Heart right ventricle (tissue), 16 donors: ENCODE measurements at regions not wholly inside any gene's neighbourhood (a gene's known extent, or its start where the extent isn't known, plus 50 kb on each side); places are given as distances from the start of the nearest gene placed in this dataset.

Experiments
- ATAC-seq, 8 donors: fragments of 200-7000 bp; cut with Tn5 transposase; one replicate each; pipeline ENCODE4 v1.9.1; 2020; ENCODE audit warnings: mild to moderate bottlenecking in 8 of 8, moderate library complexity in 8 of 8, moderate number of reproducible peaks in 1 of 8
- DNase-seq, 2 donors: peaks; one replicate each; pipeline ENCODE4 v3.0.0-alpha.2; 2020
- H3K27ac ChIP-seq, 10 donors: fragments of 200-600 bp; sonication (generic) in 2 of 10; one replicate each; pipeline versions ENCODE4 v1.5.0 to v1.8.0; 2020 to 2022; ENCODE audit warnings: mild to moderate bottlenecking in 3 of 10
- H3K27me3 ChIP-seq, 7 donors: fragments of 200-600 bp; one replicate each; pipeline ENCODE4 v1.8.0; 2021 to 2022; ENCODE audit warnings: mild to moderate bottlenecking in 2 of 7
- H3K36me3 ChIP-seq, 9 donors: fragments of 200-600 bp; sonication (generic) in 1 of 9; one replicate each; pipeline versions ENCODE4 v1.5.0 to v1.8.0; 2020 to 2022; ENCODE audit warnings: mild to moderate bottlenecking in 2 of 9
- H3K4me1 ChIP-seq, 9 donors: fragments of 200-600 bp; sonication (generic) in 1 of 9; one replicate each; pipeline versions ENCODE4 v1.5.0 to v1.8.0; 2020 to 2022; ENCODE audit warnings: mild to moderate bottlenecking in 4 of 9
- H3K4me3 ChIP-seq, 10 donors: fragments of 200-600 bp; sonication (generic) in 2 of 10; one replicate each; pipeline versions ENCODE4 v1.5.0 to v1.8.0; 2020 to 2022; ENCODE audit warnings: mild to moderate bottlenecking in 7 of 10, moderate library complexity in 2 of 10
- H3K9me3 ChIP-seq, 11 donors: fragments of 200-600 bp in 10 of 11; sonication (generic) in 2 of 11; one replicate each; pipeline versions ENCODE4 v1.5.0 to v1.8.0; 2013 to 2022; ENCODE audit warnings: mild to moderate bottlenecking in 2 of 11, control low read depth in 1 of 11, moderate library complexity in 1 of 11
- CTCF ChIP-seq, 9 donors: fragments of 200-600 bp; sonication (generic) in 2 of 9; IDR thresholded peaks; one replicate each; pipeline versions ENCODE4 v1.5.0 to v1.8.0; 2021 to 2022; ENCODE audit warnings: antibody characterized with exemption in 9 of 9, mild to moderate bottlenecking in 5 of 9, moderate library complexity in 1 of 9
- WGBS, 2 donors: extraction: QIAGEN DNeasy Blood & Tissue Kit; methylation state at CpG; one replicate each; pipeline ENCODE4 v1.1.7; 2013; ENCODE audit warnings: inconsistent platforms in 1 of 2; 5-methylcytosine and 5-hydroxymethylcytosine counted together
- intact Hi-C, 10 donors: fragments of 100-400 bp; cut with DNase I; formaldehyde crosslinking; loops; one replicate each; pipeline versions ENCODE4 v1.11.1 to v1.14.2; 2022
- donor health status: Arrhythmogenic right ventricular cardiomyopathy.
- donor health status: ischemic (EF 13 %, LVEDD 7.1; RV severe dilation, severe dysfunction).
- donor health status: healthy with polysubstance abuse.
- donor health status: DM: no; HTN: yes; CAD: no.
- donor health status: DM: no; HTN: no; CAD: no.
- donor health status: ischemic (EF 25% LVEDD 6.9; RV normal size, moderate dysfunction).
- donor health status: ischemic (EF 25% LVEDD 5.7; RV mildly dilated, moderate dysfunction).
- donor health status: healthy.
- donor health status: DM: yes; HTN: yes; CAD: no.
- donor health status: Ischemic cardiomyopathy.
- donor health status: ischemic (EF 35%, LVEDD 5.7; RV mildly dilated, moderate dysfunction).
- donor health status: nonischemic (EF 11% LVEDD 7.7; RV severe dilation, severe dysfunction).
- donor health status: DM: yes; HTN: yes; CAD: no.
- donor health status: PGD.
- donor health status: ischemic (EF 29% LVEDD 5.4; RV normal size, mild dysfunction).
- donor health status: nonischemic (EF 23%, LVEDD 6.1; RV moderate dilation, normal function).

DNA sequence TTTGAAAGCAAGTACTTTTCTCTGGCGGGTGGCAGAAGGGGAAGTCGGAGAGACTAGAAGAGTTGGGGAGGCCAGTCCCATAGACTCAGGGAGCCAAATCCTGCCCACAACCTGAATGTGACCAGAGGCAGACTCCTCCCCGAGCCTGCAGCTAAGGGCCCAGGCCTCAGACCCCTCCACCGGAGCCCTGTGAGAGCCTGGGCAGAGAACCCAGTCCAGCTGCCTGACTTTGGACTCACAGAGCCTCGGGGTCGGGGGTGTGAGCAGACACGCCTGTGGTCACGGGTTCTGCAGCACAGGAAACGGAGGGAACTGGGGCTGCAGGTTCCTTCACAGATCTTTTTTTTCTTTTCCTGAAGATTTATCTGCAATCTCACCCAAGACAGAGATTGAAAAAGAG, 312.3 kb downstream of the CTTN start:
- intact Hi-C loops, result no loop called here
- Histone ChIP-seq H3K4me3 (no peak overlapping the region), H3K4me1 (peaks cover 0 to 6% (median 0%) of the 10 kb centered on the region in 9 donors), H3K9me3 (no peaks in the 10 kb centered on the region), H3K36me3 (no peaks in the 10 kb centered on the region), H3K27ac (no peak overlapping the region), H3K27me3 (peaks cover 0 to 69% (median 40%) of the 10 kb centered on the region in 7 donors)
- 43 to 52% methylated on average over 9 of the region's 9 CpGs for WGBS, 2 donors
- DNase-seq (no peak), ATAC-seq (no peak)
- TF ChIP-seq CTCF (IDR thresholded peaks at IDR 0.05), result no peak

DNA sequence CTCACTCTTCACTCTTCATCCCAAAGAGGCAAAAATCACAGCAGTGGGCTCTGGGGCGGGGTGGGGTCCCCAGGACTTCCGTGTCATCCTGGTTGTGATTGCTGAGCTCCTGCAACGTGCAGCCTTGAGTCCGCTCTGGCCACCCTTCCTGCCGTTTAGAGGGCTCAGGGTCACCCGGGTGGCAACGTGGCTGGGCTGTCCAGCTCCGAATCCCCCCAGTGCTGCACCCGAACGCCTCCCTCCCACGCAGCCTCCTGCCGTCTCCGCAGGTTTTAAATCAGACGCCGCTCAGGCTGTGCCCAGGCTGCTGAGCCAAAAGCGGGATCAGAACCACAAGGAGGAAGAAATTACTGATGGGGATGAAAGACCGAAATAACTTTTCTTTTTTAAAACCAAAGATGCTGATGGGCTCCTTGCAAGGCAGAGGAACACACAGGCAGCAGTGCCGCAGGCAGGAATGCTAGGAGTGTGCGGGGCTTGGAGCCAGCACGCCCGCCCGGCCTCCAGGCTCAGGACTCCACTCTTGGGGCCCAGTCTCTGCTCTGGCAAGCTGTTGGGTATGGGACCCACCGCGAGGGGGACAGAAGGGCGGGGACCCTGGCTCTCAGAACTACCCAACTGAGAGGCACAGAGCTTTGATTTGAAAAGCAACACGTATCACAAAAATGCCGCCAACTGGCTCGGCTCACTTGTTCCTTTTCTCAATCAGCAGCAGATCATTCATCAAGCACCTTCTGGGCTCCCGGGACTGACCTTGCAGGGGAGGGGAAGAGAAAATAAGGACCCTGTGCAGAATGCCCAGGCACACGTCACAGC, 313.0 kb downstream of the CTTN start:
- Histone ChIP-seq H3K36me3 (no peaks in the 10 kb centered on the region), H3K27ac (no peak overlapping the region), H3K4me1 (peaks cover 0 to 6% (median 0%) of the 10 kb centered on the region in 9 donors), H3K9me3 (no peaks in the 10 kb centered on the region), H3K27me3 (peaks cover 0 to 76% (median 44%) of the 10 kb centered on the region in 7 donors), H3K4me3 (no peak overlapping the region)
- 71 to 72% methylated on average over 30 of the region's 30 CpGs for WGBS, 2 donors
- DNase-seq (no peak), ATAC-seq (no peak)
- no peak for TF ChIP-seq CTCF (IDR thresholded peaks at IDR 0.05)
- intact Hi-C loops, result no loop called here

DNA sequence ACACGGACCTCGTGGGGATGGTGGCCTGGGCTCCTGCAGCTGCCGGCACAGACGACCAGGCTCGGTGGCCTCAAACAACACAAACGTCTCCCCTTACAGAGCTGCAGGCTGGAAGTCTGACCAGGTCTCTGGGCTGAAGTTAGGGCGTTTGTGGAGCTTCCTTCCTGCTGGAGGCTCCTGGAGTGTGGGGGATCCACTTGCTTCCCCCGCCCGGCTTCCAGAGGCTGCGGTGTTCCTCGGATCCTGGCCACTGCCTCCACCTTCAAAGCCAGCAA, 313.5 kb downstream of the CTTN start:
- ATAC-seq, result no peak
- Histone ChIP-seq H3K4me3 (no peak overlapping the region), H3K4me1 (peaks cover 0 to 6% (median 0%) of the 10 kb centered on the region in 9 donors), H3K36me3 (no peaks in the 10 kb centered on the region), H3K9me3 (no peaks in the 10 kb centered on the region), H3K27me3 (peaks cover 0 to 82% (median 49%) of the 10 kb centered on the region in 7 donors), H3K27ac (no peak overlapping the region)
- intact Hi-C loops, result no loop called here
- DNase-seq, result no peak
- TF ChIP-seq CTCF (IDR thresholded peaks at IDR 0.05), result no peak
- 56 to 58% methylated on average over 11 of the region's 11 CpGs for WGBS, 2 donors

DNA sequence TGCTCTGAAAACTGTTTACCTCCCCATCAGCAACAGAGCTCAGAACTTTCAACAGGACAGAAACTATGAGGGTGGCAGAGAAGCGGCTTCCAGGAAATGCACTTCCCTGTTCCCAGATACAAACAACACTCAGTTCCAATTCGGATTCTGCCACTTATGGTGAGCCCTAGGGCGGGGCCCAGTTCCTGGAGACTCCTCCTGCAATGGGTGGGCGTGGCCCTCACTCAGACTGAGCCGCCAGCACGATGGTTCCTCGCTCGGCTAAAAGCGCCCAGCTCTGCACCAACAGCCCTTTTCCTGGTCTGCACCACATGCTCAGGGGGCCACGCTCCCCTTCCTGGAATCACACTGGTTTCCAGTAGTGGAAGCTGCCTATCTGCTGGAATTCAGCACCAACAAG, 314.1 kb downstream of the CTTN start:
- ATAC-seq (peak in 4 of 8 donors; percentile 7 to 49 (median 38)), DNase-seq (peak in 1 of 2 donors; percentile 6)
- no peaks in the 10 kb centered on the region for H3K9me3 ChIP-seq
- peak overlapping the region in 1 of 10 donors; percentile 11 for H3K4me3 ChIP-seq
- peaks cover 0 to 6% (median 0%) of the 10 kb centered on the region in 9 donors for H3K4me1 ChIP-seq
- intact Hi-C loops, result no loop called here
- WGBS, 2 donors, result 37 to 41% methylated on average over 10 of the region's 10 CpGs
- no peak overlapping the region for H3K27ac ChIP-seq
- H3K36me3 ChIP-seq, result no peaks in the 10 kb centered on the region
- TF ChIP-seq CTCF (IDR thresholded peaks at IDR 0.05), result no peak
- H3K27me3 ChIP-seq, result peaks cover 0 to 88% (median 55%) of the 10 kb centered on the region in 7 donors
